LoVo (cell line): ENCODE measurements at regions not wholly inside any gene's neighbourhood (a gene's known extent, or its start where the extent isn't known, plus 50 kb on each side); places are given as distances from the start of the nearest gene placed in this dataset.
A peak's percentile ranks its signal among the peaks of the same experiment; 100 is the strongest.

Experiments used
- DNase-seq: peaks from one replicate; pipeline ENCODE4 v3.0.0-alpha.2; 2016; ENCODE audit warnings: low spot score

DNA sequence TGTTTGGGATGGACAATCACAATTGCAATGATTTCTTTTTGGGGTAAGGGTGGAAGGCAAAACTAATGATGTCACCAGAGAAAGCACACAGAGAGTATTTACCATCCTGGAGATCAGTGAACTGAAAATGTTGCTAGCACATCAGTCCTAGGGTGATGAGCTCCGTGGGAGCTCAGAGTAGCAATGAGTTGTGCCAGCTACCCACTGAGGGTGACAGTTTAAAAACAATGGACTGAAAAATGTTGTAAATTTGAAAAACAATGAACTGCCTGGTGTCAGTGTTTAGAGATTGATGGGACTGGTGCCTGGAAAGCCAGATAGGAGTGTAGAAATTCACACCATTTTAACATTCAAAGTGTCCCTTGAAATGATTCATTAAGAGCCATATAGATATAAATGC lies 198.5 kb downstream of the ATP23 start:
- no peak for DNase-seq

DNA sequence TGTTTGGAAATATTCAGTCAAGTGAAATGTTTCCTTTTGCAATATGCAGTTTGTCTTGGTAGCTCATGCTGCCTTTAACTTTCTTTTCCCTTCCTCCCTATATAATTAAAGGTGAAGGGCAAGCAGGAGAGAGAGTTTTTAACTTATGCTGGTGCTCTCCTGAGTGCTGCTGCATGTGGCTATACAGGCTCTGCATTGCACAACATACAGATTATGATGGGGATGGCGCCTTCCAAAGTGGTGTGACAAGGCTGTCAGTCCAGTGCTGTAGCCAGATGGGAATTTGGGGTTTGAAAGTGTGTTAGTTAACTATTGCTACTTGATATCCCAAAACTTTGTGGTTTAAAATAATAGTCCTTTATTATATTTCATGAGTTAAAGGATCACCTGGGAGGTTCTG lies 199.0 kb downstream of the ATP23 start:
- no peak for DNase-seq

DNA sequence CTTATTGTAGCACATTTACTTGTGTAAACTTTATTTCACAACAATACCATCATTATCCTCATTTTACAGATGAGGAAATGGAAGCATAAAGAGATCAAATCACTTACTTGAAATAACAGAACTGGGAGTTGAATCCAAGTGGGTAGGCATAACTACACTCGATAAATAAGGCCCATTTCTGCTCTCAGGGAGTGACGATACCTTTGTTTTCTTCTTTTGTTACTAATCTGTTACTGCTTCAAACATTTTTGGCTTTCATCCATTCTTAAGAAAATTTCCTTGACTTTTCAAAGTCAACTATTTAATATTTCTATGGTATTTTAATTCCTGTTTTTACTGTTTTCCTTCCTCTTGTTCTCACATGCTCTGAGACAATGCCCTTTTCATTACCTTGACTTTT lies 201.6 kb downstream of the ATP23 start:
- no peak for DNase-seq

- no peak for DNase-seq
These were observed 202.2 kb downstream of the ATP23 start for GRCh38 chr12:58143498-58143995.

DNA sequence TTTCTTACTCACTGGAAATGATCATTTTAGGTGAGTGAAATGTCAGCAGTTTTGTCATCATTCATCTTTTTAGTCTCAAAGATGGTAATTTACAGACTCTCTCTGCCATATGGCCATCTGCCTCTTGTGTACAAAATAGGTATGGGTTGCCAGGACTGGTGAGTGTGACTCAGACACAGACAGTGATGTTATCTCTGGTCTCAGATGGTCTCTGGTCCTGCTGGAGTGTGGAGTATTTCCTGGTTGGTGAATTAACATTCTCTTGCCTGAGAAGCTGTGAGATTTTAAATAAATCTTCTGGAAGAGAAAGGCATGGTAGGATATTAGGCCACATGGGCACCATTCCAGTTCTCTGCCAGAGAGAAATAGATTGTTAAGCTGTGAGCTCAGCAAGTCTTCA lies 207.0 kb downstream of the ATP23 start:
- peak; percentile 25 for DNase-seq

DNA sequence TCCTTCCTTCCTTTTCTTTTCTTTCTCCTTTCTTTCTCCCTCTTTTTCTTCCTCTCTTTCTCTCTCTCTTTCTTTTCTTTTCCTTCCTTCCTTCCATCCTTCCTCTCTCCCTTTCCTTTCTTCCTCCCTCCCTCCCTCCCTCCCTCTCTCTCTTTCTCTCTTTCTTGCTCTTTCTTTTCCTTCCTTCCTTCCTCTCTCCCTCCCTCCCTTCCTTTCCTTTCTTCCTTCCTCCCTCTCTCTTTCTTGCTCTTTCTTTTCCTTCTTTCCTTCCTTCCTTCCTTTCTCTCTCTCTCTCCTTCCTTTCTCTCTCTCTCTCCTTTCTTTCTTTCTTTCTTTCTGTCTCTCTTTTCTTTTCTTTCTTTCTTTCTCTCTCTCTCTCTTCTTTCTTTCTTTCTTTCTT lies 207.6 kb downstream of the ATP23 start:
- DNase-seq = no peak

DNA sequence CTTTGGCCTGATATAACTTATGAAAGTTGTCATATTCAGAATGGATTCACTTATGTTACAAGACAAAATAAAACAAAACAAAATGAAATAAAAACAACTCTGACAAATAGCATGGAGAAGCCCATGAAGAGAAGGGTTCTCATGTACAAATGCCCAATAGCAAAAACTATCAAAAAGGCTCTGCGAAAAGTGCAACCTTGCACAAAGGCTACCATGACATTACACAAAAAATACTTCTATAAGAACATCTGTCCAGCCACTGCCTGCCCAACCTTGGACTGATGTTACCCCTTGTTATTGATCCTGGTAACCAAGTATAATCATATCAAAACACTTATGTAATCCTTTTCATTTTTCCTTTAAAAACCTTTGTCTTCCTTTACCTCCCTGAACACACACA lies 213.0 kb downstream of the ATP23 start:
- DNase-seq = no peak

DNA sequence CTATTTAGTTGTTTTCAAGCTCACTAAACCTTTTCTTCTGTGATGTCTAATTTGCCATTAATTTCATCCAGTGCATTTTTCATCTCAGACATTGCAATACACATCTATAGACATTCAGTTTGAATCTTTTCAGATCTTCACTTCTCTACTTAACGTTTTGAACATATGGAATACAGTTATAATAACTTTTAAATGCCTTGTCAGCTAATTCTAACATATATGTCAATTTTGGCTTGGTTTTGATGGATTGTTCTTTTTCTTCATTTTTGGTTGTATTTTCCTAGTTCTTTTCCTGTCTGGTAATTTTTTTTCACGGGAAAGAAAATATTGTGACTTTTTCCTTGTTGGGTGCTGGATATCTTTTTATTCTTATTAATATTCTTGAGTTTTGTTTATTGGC lies 215.3 kb downstream of the ATP23 start:
- no peak for DNase-seq

DNA sequence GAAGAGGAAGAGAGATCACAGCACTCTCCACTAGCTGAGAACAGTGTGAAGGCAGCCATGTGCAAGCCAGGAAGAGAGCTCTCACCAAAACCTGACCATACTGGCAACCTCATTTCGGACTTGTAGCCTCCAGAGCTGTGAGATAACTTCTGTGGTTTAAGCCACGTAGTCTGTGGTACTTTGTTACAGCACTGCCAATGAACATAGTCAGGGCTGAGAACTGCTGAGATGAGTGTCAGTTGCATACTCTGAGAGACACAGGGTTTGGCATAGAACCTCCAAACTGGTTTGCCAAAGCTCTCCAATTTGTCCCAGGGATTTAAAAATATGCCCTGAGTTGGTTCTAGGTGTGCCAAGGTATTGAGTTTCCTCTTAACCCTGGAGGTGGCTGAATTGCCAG lies 218.6 kb downstream of the ATP23 start:
- no peak for DNase-seq

DNA sequence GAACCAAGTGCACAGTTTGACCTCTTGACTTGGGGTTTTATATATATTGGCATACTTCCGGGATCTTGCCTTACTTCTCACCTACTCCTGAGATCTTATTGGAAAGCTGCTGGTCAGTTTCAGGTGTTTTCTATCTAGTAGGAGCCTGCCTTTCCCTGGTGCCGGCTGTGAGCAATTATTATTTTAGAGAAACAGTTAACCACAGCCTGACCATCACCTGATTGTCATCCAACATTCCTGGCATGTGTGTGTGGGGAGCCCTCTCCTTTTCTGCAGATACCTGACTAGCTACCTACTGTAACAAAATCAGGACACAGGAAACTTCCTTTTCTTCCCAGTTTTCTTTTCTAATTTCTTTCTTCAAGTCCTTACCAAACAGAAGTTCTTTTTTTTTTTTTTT lies 220.4 kb downstream of the ATP23 start:
- DNase-seq = no peak

- no peak for DNase-seq
These were observed 221.7 kb downstream of the ATP23 start for GRCh38 chr12:58163021-58163420.

DNA sequence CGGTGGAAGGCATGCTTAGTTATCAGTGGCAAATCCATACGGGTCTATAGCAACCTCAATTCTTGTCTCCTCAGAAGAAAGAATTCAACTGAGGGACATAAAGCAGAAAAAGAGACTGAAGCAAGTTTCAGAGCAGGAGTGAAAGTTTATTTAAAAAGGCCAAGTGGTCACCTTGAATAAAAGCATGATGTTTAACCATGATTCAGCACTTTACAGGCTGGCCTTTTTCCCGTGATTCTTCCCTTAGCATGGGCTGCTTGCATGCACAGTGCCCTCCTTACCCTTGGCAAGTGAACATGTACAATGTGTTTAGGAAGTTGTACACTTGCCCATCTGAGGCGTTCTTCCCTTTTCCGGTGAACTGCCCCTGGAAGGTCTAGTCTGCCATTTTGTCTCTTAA lies 225.3 kb downstream of the ATP23 start:
- no peak for DNase-seq

DNA sequence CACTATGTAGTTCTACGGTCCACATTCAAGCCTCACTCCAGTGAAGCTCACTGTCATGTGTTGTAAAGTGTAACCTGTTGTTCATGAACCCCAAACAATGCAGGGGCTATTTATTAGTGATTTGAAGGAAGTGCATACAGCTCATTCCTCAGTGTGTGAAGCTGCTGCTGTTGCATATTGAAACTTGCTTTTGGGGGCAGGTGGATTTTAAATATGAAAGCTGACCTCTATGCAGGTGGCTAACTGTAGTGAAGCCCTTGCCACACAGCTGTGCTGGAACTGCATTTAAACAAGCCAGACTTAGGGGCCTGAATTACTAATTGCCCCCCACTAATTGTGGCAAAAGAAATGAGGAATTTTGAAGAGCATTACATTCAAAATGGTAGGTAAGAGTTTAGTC lies 226.3 kb downstream of the ATP23 start:
- no peak for DNase-seq

DNA sequence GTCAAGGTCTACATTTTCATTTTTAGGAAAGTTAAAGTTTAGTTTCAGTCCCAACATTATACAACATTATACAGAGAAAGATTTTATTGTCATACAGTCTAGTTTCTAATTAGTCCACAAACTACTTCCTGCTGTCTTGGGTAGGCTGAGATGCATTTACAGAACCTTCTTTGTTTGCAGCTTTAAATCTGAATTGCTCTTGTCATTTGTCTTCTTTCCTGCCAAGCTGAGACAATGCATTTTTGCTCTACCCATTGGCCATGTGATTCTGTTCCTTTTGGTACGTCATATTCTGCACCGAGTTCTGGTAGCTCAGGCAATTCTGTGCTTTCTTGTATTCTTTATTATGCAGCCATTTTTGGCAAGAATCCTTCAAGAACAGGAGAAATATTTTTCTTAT lies 228.5 kb downstream of the ATP23 start:
- no peak for DNase-seq

DNA sequence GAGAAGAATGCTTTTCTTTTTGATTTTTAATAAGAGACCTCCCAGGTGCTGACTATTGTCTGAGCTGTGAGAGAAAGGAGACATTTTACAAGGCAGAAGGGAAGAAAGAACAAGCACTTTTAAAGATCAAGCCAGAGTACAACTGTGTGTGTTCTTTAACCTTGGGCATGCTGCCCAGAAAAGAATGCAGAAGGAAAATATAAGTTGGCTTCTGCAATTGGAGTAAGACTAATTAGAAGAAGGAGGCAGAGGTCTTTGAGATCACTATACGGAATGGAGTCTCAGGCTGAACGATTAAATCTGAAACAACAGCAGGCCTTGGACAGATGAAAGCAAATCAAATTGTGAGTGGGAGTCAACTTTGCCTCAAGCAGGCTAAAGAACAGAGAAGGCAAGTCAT lies 230.5 kb downstream of the ATP23 start:
- DNase-seq = no peak

- no peak for DNase-seq
These were observed 231.2 kb downstream of the ATP23 start for GRCh38 chr12:58172433-58173073.

- no peak for DNase-seq
These were observed 232.9 kb downstream of the ATP23 start for GRCh38 chr12:58174316-58174715.

- DNase-seq = peak; percentile 52
These were observed 235.0 kb downstream of the ATP23 start for GRCh38 chr12:58176296-58176869.

GRCh38 chr12:58177366-58177765 lies 236.0 kb downstream of the ATP23 start:
- DNase-seq = no peak

GRCh38 chr12:58184212-58184611 lies 242.8 kb downstream of the ATP23 start:
- no peak for DNase-seq

- DNase-seq = no peak
These were observed 245.0 kb downstream of the ATP23 start for GRCh38 chr12:58186401-58186800.

DNA sequence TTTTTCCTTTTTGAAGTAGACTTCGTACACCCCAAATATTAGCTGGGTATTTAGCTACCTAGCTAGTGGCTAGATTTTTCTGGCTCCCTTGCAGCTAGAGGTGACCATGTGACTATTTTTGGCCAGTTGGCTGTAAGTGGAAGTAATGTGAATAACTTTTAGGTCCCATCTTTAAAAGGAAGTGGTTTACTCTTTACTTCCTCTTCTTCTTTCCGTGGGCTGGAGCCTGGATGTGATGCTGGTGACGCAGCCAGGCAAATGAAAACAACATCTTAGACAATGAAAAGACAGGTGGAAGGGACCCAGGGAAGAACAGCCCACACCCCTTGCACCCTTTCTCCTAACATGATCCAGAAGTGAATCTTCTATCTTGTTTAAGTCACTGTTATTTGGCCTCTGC lies 245.5 kb downstream of the ATP23 start:
- DNase-seq = no peak

DNA sequence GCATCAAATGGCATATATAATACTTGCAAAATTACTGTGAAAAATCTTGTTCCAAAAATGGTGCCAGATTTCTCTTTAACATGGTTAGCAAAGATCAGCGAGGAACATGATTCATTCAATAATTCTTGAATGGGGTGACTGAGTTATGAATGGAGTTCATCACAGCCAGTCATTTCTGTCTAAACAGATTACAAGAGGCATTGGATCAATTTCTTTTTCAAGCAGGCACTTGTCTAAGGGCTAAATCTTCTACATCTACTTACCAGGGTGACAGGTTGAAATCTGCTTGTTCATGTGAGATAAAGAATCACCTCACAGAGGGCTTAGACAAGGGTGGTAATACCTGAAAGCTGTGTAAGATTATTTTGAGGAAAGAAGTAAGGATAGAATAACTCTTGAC lies 247.7 kb downstream of the ATP23 start:
- DNase-seq = no peak

GRCh38 chr12:58189893-58190292 lies 248.5 kb downstream of the ATP23 start:
- DNase-seq = no peak
